A549 (cell line): ENCODE measurements at regions not wholly inside any gene's neighbourhood (a gene's known extent, or its start where the extent isn't known, plus 50 kb on each side); places are given as distances from the start of the nearest gene placed in this dataset.

ENCODE experiments used
- ATAC-seq, 2 experiments: fragments of 200-7000 bp in 1 of 2; fragments of >200 bp in 1 of 2; cut with Nextera tagmentation in 1 of 2; cut with Tn5 transposase in 1 of 2; 3 replicates each; pipeline versions ENCODE4 v1.8.0 to v1.9.1; 2018 to 2020; ENCODE audit warnings: mild to moderate bottlenecking in 1 of 2, moderate library complexity in 1 of 2
- CTCF ChIA-PET: fragments of 300-600 bp; sonication (Branson Sonifier 250); formaldehyde crosslinking; extraction: SDS; loops from one replicate; lab custom pipeline; 2021; ENCODE audit warnings: antibody characterized with exemption, inconsistent platforms; lab: Yijun Ruan, JAX
- POLR2A ChIA-PET: fragments of 350-600 bp; formaldehyde crosslinking; extraction: SDS; loops from one replicate; lab custom pipeline; 2021; ENCODE audit warnings: antibody characterized with exemption, inconsistent platforms; lab: Yijun Ruan, JAX
- DNase-seq, 2 experiments: peaks; one replicate each; pipeline versions ENCODE4 v3.0.0 to v3.0.0-alpha.2; 2011 to 2016; ENCODE audit warnings: low read depth in 1 of 2, low spot score in 1 of 2
- FAIRE-seq: peaks from 2 replicates; lab custom pipeline; 2011; peaks lifted over from hg19 to GRCh38; lab: Jason Lieb, UNC
- H3K27ac ChIP-seq, 2 experiments: fragments of >200 bp; sonication (Bioruptor Twin); formaldehyde crosslinking; 3 replicates each; pipeline ENCODE4 v1.5.1; 2016 to 2017
- H3K4me1 ChIP-seq: fragments of >200 bp; sonication (Bioruptor Twin); formaldehyde crosslinking; 3 replicates; pipeline ENCODE4 v1.6.1; 2016
- H3K4me2 ChIP-seq: fragments of >200 bp; sonication (Bioruptor Twin); formaldehyde crosslinking; 3 replicates; pipeline ENCODE4 v1.6.1; 2016
- H3K4me3 ChIP-seq: fragments of >200 bp; sonication (Bioruptor Twin); formaldehyde crosslinking; 3 replicates; pipeline ENCODE4 v1.5.1; 2016
- H3K9me3 ChIP-seq: fragments of >200 bp; sonication (Bioruptor Twin); formaldehyde crosslinking; 3 replicates; pipeline ENCODE4 v1.6.1; 2016
- CBX8 ChIP-seq: fragments of 200-600 bp; sonication (generic); IDR thresholded peaks from 2 replicates; pipeline ENCODE4 v1.6.1; 2016
- CEBPB ChIP-seq, 2 experiments: fragments of >200 bp in 1 of 2; sonication (Bioruptor Twin) in 1 of 2; formaldehyde crosslinking in 1 of 2; IDR thresholded peaks; 2 replicates each; pipeline ENCODE4 v1.6.1; 2012 to 2016
- CHD4 ChIP-seq: fragments of 200-600 bp; sonication (generic); IDR thresholded peaks from 2 replicates; pipeline ENCODE4 v1.6.1; 2016; ENCODE audit warnings: antibody characterized with exemption, mild to moderate bottlenecking, borderline replicate concordance
- EHF ChIP-seq: fragments of 250-450 bp; sonication (Bioruptor Pico); IDR thresholded peaks from 2 replicates; pipeline ENCODE4 v1.5.0; 2020; ENCODE audit warnings: mild to moderate bottlenecking
- EHMT2 ChIP-seq: fragments of 200-600 bp; sonication (generic); IDR thresholded peaks from 2 replicates; pipeline ENCODE4 v1.6.1; 2016; ENCODE audit warnings: antibody characterized with exemption, low read depth, mild to moderate bottlenecking, moderate library complexity
- EP300 ChIP-seq, 2 experiments: fragments of >200 bp; sonication (Bioruptor Twin); formaldehyde crosslinking; IDR thresholded peaks; 2 replicates in 1 of 2; 3 replicates in 1 of 2; pipeline ENCODE4 v1.6.1; 2016 to 2017
- FOXS1 ChIP-seq: fragments of 250-450 bp; sonication (Bioruptor Pico); IDR thresholded peaks from 2 replicates; pipeline ENCODE4 v1.5.0; 2020; ENCODE audit warnings: mild to moderate bottlenecking, moderate library complexity
- HEYL ChIP-seq: fragments of 250-450 bp; sonication (Bioruptor Pico); IDR thresholded peaks from 2 replicates; pipeline ENCODE4 v1.8.0; 2021; ENCODE audit warnings: mild to moderate bottlenecking, moderate library complexity
- HOXB13 ChIP-seq: fragments of 250-450 bp; sonication (Bioruptor Pico); IDR thresholded peaks from 2 replicates; pipeline ENCODE4 v1.5.0; 2020; ENCODE audit warnings: low read depth, mild to moderate bottlenecking, moderate library complexity
- HOXB5 ChIP-seq: fragments of 250-450 bp; sonication (Bioruptor Pico); IDR thresholded peaks from 2 replicates; pipeline ENCODE4 v1.5.0; 2020; ENCODE audit warnings: mild to moderate bottlenecking, moderate library complexity
- KDM5A ChIP-seq: fragments of 200-600 bp; sonication (generic); IDR thresholded peaks from 2 replicates; pipeline ENCODE4 v1.6.1; 2016; ENCODE audit warnings: antibody characterized with exemption, mild to moderate bottlenecking
- MAZ ChIP-seq: fragments of 150-350 bp; IDR thresholded peaks from 2 replicates; pipeline ENCODE4 v1.6.1; 2014; ENCODE audit warnings: antibody characterized with exemption, low read depth, low read length, borderline replicate concordance
- RARB ChIP-seq: fragments of 250-450 bp; sonication (Bioruptor Pico); IDR thresholded peaks from 2 replicates; pipeline ENCODE4 v1.8.0; 2021; ENCODE audit warnings: mild to moderate bottlenecking, moderate library complexity
- SMC3 ChIP-seq: fragments of >200 bp; sonication (Bioruptor Twin); formaldehyde crosslinking; IDR thresholded peaks from 3 replicates; pipeline ENCODE4 v1.6.1; 2018; ENCODE audit warnings: inconsistent platforms
- TP53 ChIP-seq: fragments of 250-450 bp; sonication (Bioruptor Pico); IDR thresholded peaks from 2 replicates; pipeline ENCODE4 v1.5.0; 2021; ENCODE audit warnings: mild to moderate bottlenecking, moderate library complexity
- ZC3H11A ChIP-seq: fragments of 450-650 bp; IDR thresholded peaks from 2 replicates; pipeline ENCODE4 v1.6.1; 2014; ENCODE audit warnings: antibody characterized with exemption, mild to moderate bottlenecking
- ZFP36 ChIP-seq: fragments of 450-650 bp; IDR thresholded peaks from 2 replicates; pipeline ENCODE4 v1.6.1; 2014; ENCODE audit warnings: borderline replicate concordance; ENCODE audit not compliant: partially characterized antibody
- ZSCAN20 ChIP-seq: fragments of 250-450 bp; sonication (Bioruptor Pico); IDR thresholded peaks from 2 replicates; pipeline ENCODE4 v1.8.0; 2022; ENCODE audit warnings: mild to moderate bottlenecking, moderate library complexity
- WGBS: methylation state at CpG from one replicate; pipeline ENCODE4 v1.1.6; 2017; ENCODE audit errors: missing lambda C conversion rate; 5-methylcytosine and 5-hydroxymethylcytosine counted together
- TF ChIP-seq, protein P1 (sequence below): fragments of >200 bp; sonication (Bioruptor Twin); formaldehyde crosslinking; IDR thresholded peaks from 3 replicates; pipeline ENCODE4 v1.6.1; 2016
- TF ChIP-seq, protein P2 (sequence below): fragments of 250-450 bp; sonication (Bioruptor Pico); IDR thresholded peaks from 2 replicates; pipeline ENCODE4 v1.5.0; 2020; ENCODE audit warnings: low read depth, mild to moderate bottlenecking, moderate library complexity
- TF ChIP-seq, protein P3 (sequence below): IDR thresholded peaks from 2 replicates; pipeline ENCODE4 v1.6.1; 2012
- TF ChIP-seq, protein P4 (sequence below): fragments of 450-650 bp; IDR thresholded peaks from 2 replicates; pipeline ENCODE4 v1.6.1; 2014; ENCODE audit warnings: antibody characterized with exemption
- TF ChIP-seq, protein P5 (sequence below): fragments of >200 bp; sonication (Bioruptor Twin); formaldehyde crosslinking; IDR thresholded peaks from 2 replicates; pipeline ENCODE4 v1.6.1; 2016
- TF ChIP-seq, protein P6 (sequence below): fragments of 200-600 bp; sonication (generic); IDR thresholded peaks from 2 replicates; pipeline ENCODE4 v1.6.1; 2016; ENCODE audit warnings: antibody characterized with exemption, mild to moderate bottlenecking, moderate library complexity
- TF ChIP-seq, protein P7 (sequence below): fragments of 150-350 bp; IDR thresholded peaks from 2 replicates; pipeline ENCODE4 v1.6.1; 2014; ENCODE audit warnings: low read depth, mild to moderate bottlenecking, low read length

DNA sequence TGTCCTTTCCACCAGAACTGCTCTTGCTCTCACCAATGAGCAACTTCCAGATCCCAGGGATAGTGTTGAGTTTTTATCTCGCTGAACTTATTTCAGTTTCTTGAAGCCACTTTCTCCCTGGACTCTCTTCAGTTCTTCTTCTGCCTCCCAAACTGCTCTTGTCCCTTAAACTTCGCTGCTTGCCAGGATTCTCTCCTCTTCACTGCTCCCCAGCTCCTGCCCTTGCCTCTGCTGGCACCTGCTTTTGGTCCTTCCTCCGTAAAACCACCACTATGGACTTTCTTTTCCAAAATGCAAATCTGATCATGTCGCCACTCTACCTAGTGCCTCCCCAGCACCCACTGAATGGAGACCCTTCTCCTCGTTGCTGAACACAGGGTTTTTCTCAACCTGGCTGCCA lies 92.8 kb upstream of the PALS2 start (continued):
- TF ChIP-seq, protein P1, sequence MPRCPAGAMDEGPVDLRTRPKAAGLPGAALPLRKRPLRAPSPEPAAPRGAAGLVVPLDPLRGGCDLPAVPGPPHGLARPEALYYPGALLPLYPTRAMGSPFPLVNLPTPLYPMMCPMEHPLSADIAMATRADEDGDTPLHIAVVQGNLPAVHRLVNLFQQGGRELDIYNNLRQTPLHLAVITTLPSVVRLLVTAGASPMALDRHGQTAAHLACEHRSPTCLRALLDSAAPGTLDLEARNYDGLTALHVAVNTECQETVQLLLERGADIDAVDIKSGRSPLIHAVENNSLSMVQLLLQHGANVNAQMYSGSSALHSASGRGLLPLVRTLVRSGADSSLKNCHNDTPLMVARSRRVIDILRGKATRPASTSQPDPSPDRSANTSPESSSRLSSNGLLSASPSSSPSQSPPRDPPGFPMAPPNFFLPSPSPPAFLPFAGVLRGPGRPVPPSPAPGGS = no peak
- no peak for TF ChIP-seq FOXS1 (CRISPR knock-in tag)

DNA sequence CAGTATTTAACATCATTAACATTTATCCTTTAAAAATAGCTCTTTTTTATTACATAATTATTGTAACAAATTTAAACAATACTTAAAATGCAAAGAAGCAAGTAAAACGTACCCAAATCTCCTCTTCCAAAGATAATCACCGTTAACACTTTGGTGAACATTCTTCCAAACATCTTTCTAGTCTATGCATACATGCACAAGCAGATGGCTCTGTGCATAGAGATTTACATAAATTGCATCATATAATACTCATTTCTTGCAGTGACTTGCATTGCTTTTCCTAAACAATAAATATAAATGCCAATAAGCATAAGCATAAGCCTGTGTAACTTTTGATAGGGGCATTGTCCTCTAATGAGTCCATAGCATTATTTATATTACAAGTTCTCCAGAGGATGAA lies 89.4 kb upstream of the PALS2 start:
- H3K27ac ChIP-seq = no peak overlapping the region
- TF ChIP-seq FOXS1 (CRISPR knock-in tag) (no peak), HOXB13 (CRISPR knock-in tag) (no peak), KDM5A (no peak), EP300 (IDR thresholded peaks at IDR 0.05) (no peak), HEYL (CRISPR knock-in tag) (no peak), EHF (no peak), ZC3H11A (no peak), TP53 (CRISPR knock-in tag) (no peak), RARB (CRISPR knock-in tag) (no peak), SMC3 (no peak), ZFP36 (no peak), MAZ (no peak)
- TF ChIP-seq, protein P2, sequence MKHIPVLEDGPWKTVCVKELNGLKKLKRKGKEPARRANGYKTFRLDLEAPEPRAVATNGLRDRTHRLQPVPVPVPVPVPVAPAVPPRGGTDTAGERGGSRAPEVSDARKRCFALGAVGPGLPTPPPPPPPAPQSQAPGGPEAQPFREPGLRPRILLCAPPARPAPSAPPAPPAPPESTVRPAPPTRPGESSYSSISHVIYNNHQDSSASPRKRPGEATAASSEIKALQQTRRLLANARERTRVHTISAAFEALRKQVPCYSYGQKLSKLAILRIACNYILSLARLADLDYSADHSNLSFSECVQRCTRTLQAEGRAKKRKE = no peak
- TF ChIP-seq, protein P3, sequence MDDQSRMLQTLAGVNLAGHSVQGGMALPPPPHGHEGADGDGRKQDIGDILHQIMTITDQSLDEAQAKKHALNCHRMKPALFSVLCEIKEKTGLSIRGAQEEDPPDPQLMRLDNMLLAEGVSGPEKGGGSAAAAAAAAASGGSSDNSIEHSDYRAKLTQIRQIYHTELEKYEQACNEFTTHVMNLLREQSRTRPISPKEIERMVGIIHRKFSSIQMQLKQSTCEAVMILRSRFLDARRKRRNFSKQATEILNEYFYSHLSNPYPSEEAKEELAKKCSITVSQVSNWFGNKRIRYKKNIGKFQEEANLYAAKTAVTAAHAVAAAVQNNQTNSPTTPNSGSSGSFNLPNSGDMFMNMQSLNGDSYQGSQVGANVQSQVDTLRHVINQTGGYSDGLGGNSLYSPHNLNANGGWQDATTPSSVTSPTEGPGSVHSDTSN = no peak
- TF ChIP-seq, protein P4, sequence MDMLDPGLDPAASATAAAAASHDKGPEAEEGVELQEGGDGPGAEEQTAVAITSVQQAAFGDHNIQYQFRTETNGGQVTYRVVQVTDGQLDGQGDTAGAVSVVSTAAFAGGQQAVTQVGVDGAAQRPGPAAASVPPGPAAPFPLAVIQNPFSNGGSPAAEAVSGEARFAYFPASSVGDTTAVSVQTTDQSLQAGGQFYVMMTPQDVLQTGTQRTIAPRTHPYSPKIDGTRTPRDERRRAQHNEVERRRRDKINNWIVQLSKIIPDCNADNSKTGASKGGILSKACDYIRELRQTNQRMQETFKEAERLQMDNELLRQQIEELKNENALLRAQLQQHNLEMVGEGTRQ = no peak
- TF ChIP-seq, protein P5, sequence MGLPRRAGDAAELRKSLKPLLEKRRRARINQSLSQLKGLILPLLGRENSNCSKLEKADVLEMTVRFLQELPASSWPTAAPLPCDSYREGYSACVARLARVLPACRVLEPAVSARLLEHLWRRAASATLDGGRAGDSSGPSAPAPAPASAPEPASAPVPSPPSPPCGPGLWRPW = no peak
- TF ChIP-seq, all 56 proteins: peak for 0
- DNase-seq (no peak), FAIRE-seq (no peak), ATAC-seq (no peak)
- 41% methylated on average over 2 of the region's 2 CpGs for WGBS
- CTCF ChIA-PET = no interaction called here
- H3K9me3 ChIP-seq = no peaks in the 10 kb centered on the region
- no peaks in the 10 kb centered on the region; the same call in 2 of the 3 replicates for H3K4me1 ChIP-seq
- POLR2A ChIA-PET = no interaction called here
- H3K4me2 ChIP-seq = no peak overlapping the region
- H3K4me3 ChIP-seq = no peak overlapping the region

DNA sequence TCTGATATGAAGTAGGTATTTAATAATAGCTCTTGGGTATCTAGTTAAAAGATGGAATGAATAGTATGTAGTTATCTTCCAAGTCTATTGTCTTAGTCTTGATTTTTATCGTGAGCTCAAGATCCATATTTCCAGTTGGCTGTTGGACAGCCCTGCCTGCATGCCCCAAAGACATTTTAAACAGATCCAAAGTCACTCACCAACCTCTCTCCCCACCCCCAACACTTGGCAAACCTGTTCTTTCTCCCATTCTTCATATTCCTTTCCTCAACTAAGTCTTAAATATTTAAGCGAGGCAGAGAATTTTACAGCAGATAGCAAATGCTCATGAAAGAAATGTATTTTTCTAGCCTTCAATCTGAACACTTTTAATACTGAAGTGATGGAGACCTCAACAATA lies 80.7 kb upstream of the PALS2 start:
- DNase-seq (no peak), ATAC-seq (no peak), FAIRE-seq (no peak)
- 56% methylated on average over 2 of the region's 2 CpGs for WGBS
- H3K4me3 ChIP-seq = no peak overlapping the region
- no peak overlapping the region for H3K27ac ChIP-seq
- CTCF ChIA-PET = no interaction called here
- POLR2A ChIA-PET = no interaction called here
- no peaks in the 10 kb centered on the region for H3K4me1 ChIP-seq
- TF ChIP-seq CHD4 = no peak
- TF ChIP-seq EHMT2 = no peak
- TF ChIP-seq, protein P3 = no peak
- TF ChIP-seq, protein P6, sequence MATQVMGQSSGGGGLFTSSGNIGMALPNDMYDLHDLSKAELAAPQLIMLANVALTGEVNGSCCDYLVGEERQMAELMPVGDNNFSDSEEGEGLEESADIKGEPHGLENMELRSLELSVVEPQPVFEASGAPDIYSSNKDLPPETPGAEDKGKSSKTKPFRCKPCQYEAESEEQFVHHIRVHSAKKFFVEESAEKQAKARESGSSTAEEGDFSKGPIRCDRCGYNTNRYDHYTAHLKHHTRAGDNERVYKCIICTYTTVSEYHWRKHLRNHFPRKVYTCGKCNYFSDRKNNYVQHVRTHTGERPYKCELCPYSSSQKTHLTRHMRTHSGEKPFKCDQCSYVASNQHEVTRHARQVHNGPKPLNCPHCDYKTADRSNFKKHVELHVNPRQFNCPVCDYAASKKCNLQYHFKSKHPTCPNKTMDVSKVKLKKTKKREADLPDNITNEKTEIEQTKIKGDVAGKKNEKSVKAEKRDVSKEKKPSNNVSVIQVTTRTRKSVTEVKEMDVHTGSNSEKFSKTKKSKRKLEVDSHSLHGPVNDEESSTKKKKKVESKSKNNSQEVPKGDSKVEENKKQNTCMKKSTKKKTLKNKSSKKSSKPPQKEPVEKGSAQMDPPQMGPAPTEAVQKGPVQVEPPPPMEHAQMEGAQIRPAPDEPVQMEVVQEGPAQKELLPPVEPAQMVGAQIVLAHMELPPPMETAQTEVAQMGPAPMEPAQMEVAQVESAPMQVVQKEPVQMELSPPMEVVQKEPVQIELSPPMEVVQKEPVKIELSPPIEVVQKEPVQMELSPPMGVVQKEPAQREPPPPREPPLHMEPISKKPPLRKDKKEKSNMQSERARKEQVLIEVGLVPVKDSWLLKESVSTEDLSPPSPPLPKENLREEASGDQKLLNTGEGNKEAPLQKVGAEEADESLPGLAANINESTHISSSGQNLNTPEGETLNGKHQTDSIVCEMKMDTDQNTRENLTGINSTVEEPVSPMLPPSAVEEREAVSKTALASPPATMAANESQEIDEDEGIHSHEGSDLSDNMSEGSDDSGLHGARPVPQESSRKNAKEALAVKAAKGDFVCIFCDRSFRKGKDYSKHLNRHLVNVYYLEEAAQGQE = no peak
- TF ChIP-seq, protein P7, sequence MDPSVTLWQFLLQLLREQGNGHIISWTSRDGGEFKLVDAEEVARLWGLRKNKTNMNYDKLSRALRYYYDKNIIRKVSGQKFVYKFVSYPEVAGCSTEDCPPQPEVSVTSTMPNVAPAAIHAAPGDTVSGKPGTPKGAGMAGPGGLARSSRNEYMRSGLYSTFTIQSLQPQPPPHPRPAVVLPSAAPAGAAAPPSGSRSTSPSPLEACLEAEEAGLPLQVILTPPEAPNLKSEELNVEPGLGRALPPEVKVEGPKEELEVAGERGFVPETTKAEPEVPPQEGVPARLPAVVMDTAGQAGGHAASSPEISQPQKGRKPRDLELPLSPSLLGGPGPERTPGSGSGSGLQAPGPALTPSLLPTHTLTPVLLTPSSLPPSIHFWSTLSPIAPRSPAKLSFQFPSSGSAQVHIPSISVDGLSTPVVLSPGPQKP = no peak
- TF ChIP-seq ZSCAN20 (CRISPR knock-in tag) = no peak
- no peak for TF ChIP-seq CBX8
- no peak for TF ChIP-seq TP53 (CRISPR knock-in tag)
- TF ChIP-seq CEBPB (IDR thresholded peaks at IDR 0.05) = no peak
- no peak for TF ChIP-seq HOXB5 (CRISPR knock-in tag)
- no peaks in the 10 kb centered on the region for H3K9me3 ChIP-seq
- H3K4me2 ChIP-seq = no peak overlapping the region
